ENCODE measurements at regions not wholly inside any gene's neighbourhood (a gene's known extent, or its start where the extent isn't known, plus 50 kb on each side); places are given as distances from the start of the nearest gene placed in this dataset.

DNA sequence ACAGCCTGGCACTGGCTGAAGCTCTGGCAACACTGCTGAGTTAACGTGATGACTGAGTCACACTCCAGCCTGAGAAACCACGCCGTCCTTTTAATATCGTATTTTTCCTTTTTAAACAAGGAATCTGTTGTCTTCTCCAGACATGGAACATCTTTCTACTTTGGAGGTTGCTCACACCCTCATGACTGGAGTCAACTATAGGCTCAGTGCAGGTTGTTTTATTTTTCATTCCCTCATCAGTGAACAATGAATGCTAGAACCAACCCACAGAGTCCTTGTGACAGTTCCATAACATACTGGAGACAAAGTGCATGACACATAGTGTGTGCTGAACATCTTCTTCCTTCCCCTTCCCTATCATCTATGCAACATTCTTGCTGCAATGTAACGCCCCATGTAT lies 76.8 kb upstream of the CPEB2 start:
- H3K9me2 ChIP-seq (replicated peaks; ENCODE audit: insufficient read depth, low read length), result no peaks in the 10 kb centered on the region

DNA sequence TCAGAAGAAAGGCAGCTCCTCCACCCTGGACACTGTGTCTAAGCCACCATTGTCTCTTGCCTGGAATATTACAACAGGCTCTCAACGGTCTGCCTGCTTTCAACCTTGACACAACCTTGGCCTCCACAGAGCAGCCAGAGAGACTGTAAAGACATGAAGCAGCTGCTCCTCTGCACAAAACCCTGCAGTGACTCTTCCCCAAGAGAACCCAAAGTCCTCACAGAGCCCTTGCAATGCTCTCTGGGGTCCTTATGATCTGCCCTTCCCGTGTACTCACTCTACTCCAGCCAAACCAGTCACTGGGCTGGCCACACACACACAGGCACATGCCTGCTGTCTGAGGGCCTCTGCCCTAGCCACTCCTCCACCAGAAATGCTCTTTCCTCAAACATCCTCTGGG lies 75.9 kb upstream of the CPEB2 start:
- H3K27me3 ChIP-seq (replicated peaks; ENCODE audit: insufficient read depth, low read length), result no peaks in the 10 kb centered on the region
- H3K4me2 ChIP-seq (ENCODE audit: low read depth, low read length), result no peak overlapping the region
- no peak for DNase-seq
- TF ChIP-seq, protein P1, sequence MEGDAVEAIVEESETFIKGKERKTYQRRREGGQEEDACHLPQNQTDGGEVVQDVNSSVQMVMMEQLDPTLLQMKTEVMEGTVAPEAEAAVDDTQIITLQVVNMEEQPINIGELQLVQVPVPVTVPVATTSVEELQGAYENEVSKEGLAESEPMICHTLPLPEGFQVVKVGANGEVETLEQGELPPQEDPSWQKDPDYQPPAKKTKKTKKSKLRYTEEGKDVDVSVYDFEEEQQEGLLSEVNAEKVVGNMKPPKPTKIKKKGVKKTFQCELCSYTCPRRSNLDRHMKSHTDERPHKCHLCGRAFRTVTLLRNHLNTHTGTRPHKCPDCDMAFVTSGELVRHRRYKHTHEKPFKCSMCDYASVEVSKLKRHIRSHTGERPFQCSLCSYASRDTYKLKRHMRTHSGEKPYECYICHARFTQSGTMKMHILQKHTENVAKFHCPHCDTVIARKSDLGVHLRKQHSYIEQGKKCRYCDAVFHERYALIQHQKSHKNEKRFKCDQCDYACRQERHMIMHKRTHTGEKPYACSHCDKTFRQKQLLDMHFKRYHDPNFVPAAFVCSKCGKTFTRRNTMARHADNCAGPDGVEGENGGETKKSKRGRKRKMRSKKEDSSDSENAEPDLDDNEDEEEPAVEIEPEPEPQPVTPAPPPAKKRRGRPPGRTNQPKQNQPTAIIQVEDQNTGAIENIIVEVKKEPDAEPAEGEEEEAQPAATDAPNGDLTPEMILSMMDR (IDR thresholded peaks at IDR 0.05; ENCODE audit: low read length), result no peak
- TF ChIP-seq EZH2phosphoT487 (IDR thresholded peaks at IDR 0.05; ENCODE audit: low read length) (no peak), EZH2 (optimal IDR thresholded peaks at IDR 0.05; ENCODE audit: low read depth, low read length) (no peak)
- H3K27ac ChIP-seq (ENCODE audit: low read length), result no peak overlapping the region
- no peaks in the 10 kb centered on the region for H3K9me3 ChIP-seq (replicated peaks; ENCODE audit: insufficient read depth, low read length)
- H3F3A ChIP-seq (ENCODE audit: insufficient read depth, low read length), result no peaks in the 10 kb centered on the region
- H3K4me3 ChIP-seq (ENCODE audit: low read length), result no peak overlapping the region
- H3K9ac ChIP-seq (ENCODE audit: low read length), result no peak overlapping the region
- no peaks in the 10 kb centered on the region for H3K9me2 ChIP-seq (replicated peaks; ENCODE audit: insufficient read depth, low read length)
- no peaks in the 10 kb centered on the region for H3K79me2 ChIP-seq (ENCODE audit: low read length)
- no peaks in the 10 kb centered on the region for H4K20me1 ChIP-seq (ENCODE audit: insufficient read depth, low read length)
- no peaks in the 10 kb centered on the region for H3K4me1 ChIP-seq (ENCODE audit: low read length)
- no peaks in the 10 kb centered on the region for H3K36me3 ChIP-seq (replicated peaks; ENCODE audit: insufficient read depth, low read length)
- no peak overlapping the region for H2AFZ ChIP-seq (ENCODE audit: low read length)

More for the DNA sequence above, 76.8 kb upstream of the CPEB2 start:
- Histone ChIP-seq H3K4me1 (ENCODE audit: low read length) (no peaks in the 10 kb centered on the region), H3K4me3 (ENCODE audit: low read length) (no peak overlapping the region), H4K20me1 (ENCODE audit: insufficient read depth, low read length) (no peaks in the 10 kb centered on the region), H3F3A (ENCODE audit: insufficient read depth, low read length) (no peaks in the 10 kb centered on the region), H2AFZ (ENCODE audit: low read length) (no peak overlapping the region), H3K9ac (ENCODE audit: low read length) (no peak overlapping the region), H3K79me2 (ENCODE audit: low read length) (no peaks in the 10 kb centered on the region), H3K36me3 (replicated peaks; ENCODE audit: insufficient read depth, low read length) (no peaks in the 10 kb centered on the region), H3K4me2 (ENCODE audit: low read depth, low read length) (no peak overlapping the region), H3K27ac (ENCODE audit: low read length) (no peak overlapping the region), H3K9me3 (replicated peaks; ENCODE audit: insufficient read depth, low read length) (no peaks in the 10 kb centered on the region), H3K27me3 (replicated peaks; ENCODE audit: insufficient read depth, low read length) (no peaks in the 10 kb centered on the region)
- DNase-seq, result no peak
- TF ChIP-seq EZH2phosphoT487 (IDR thresholded peaks at IDR 0.05; ENCODE audit: low read length) (no peak), EZH2 (optimal IDR thresholded peaks at IDR 0.05; ENCODE audit: low read depth, low read length) (no peak)
- TF ChIP-seq, protein P1 (IDR thresholded peaks at IDR 0.05; ENCODE audit: low read length), result no peak

DNA sequence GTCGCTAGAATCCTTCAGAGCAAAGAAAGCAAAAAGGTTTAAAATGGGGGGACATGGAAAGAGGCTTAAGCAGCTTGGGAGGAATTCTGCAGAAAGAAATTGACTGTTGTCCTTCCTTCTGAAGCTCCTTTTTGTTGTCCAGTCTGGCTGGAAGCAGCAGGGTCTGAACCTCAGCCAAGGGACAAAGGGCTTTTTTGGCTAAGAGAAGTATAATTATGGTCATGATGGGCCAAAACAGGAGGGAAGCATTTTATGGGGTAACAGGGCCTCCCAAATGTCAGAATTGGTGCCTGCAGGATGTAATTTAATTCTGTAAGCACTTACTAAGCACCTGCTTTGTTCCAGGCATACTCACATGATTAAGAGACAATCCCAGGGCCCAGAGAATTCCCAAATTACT lies 74.2 kb upstream of the CPEB2 start:
- DNase-seq, result no peak
- H3K4me2 ChIP-seq (ENCODE audit: low read depth, low read length), result no peak overlapping the region

More for the DNA sequence above, 74.2 kb upstream of the CPEB2 start:
- Histone ChIP-seq H3K4me1 (ENCODE audit: low read length) (no peaks in the 10 kb centered on the region), H4K20me1 (ENCODE audit: insufficient read depth, low read length) (no peaks in the 10 kb centered on the region), H3F3A (ENCODE audit: insufficient read depth, low read length) (no peaks in the 10 kb centered on the region), H3K9ac (ENCODE audit: low read length) (no peak overlapping the region), H3K4me3 (ENCODE audit: low read length) (no peak overlapping the region), H3K79me2 (ENCODE audit: low read length) (no peaks in the 10 kb centered on the region), H3K27ac (ENCODE audit: low read length) (no peak overlapping the region), H3K9me3 (replicated peaks; ENCODE audit: insufficient read depth, low read length) (no peaks in the 10 kb centered on the region), H2AFZ (ENCODE audit: low read length) (no peak overlapping the region), H3K9me2 (replicated peaks; ENCODE audit: insufficient read depth, low read length) (no peaks in the 10 kb centered on the region), H3K36me3 (replicated peaks; ENCODE audit: insufficient read depth, low read length) (no peaks in the 10 kb centered on the region), H3K27me3 (replicated peaks; ENCODE audit: insufficient read depth, low read length) (no peaks in the 10 kb centered on the region)
- TF ChIP-seq EZH2 (optimal IDR thresholded peaks at IDR 0.05; ENCODE audit: low read depth, low read length), result no peak
- TF ChIP-seq EZH2phosphoT487 (IDR thresholded peaks at IDR 0.05; ENCODE audit: low read length), result no peak
- TF ChIP-seq, protein P1 (IDR thresholded peaks at IDR 0.05; ENCODE audit: low read length), result no peak

Measured in MM.1S (cell line).